Stimulated activated CD8-positive, alpha-beta memory T cell treated with anti-CD3 and anti-CD28 coated beads, Interleukin-4, amount 100 ng/mL, for 48 hours (primary cell): ENCODE measurements at regions not wholly inside any gene's neighbourhood (a gene's known extent, or its start where the extent isn't known, plus 50 kb on each side); places are given as distances from the start of the nearest gene placed in this dataset.
"Not testable (repeated sequence)": the region's sequence is repeated elsewhere in the genome, so short reads cannot be mapped to it uniquely, and the experiment has no call there.

Source experiments
- DNase-seq: peaks from one replicate; pipeline ENCODE4 v3.0.0-alpha.2; 2020

DNA sequence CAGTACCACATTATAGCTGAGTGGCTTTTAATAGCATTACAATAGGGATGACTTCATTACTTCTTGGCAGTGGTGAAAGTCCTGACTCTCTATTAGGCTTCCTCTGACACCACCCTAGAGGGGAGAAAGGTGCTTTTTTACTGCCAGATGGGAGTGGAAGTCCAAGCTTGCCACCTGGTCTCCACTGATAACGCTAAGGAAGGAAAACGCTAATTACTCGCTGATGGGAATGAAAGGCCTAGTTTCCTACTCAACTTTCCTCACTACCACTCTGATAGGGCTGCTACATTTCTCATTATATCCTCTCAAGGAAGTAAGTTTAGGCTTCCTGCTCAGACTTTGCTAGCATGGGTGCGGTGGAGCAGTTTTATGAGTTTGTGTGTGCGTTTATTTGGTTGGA is 62.3 kb upstream of the PAGE3 start:
- DNase-seq, result no peak

DNA sequence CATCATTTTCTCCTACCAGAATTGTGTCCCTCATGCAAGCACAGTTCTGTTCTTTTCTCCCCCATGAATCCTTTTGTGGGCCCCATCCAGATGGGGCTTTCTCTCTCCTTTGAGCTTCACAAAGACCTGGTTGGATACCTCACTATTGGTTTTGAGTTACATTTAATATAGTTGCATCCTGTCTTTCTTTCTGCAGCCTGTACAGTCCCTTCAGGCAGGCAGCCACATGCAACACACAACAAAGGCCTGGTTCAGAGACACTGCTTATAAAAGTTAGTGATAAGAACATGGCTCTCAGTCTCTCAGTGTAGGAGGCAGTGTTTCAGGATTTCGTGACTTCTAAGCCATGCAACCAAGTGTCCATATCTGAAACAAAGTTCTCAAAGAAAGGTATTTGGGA is 70.6 kb upstream of the PAGE3 start:
- no peak for DNase-seq

DNA sequence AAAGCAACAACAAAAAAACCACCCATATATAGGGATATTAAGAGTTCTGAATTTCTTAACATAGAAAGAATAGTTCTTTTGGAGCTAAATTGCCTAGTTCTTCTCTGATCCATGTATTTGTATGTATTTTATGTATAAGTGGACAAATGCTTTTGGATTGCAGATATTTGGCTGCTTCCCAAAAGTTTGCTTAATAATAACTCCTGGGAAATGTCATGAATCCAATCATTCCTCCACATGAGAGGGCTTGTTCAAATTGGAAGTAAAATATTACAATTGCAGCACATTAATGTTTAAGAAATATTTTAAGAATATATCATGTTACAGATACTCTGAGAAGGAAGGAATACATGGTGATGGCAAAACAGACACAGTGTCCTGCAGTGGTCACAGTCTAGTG is 71.5 kb upstream of the PAGE3 start:
- DNase-seq, result no peak

DNA sequence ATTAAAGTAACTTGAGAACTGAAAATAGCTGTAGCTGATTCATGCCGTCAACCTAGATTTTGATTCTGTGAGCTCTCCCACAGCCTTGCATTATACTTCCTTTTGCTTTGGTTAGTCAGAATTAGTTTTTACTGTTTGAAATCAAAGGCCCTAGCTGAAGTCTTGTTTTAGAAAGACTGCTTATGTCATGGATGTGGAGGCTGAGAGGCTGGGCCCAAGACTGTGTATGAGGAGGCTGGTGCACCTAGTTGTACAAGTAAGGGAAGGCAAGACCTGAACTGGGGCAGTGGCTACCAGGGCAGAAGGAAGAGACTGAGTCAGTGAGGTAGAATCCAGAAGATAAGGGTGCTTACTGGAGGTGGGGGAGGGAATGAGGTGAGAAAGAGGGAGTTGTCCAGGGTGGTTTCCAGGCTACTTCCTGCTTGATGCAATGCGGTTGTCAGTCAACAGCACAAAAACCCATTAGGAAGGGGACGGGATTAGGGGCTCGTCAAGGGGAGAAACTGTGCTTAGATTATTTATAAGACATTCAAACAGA is 76.2 kb upstream of the PAGE3 start:
- no peak for DNase-seq

DNA sequence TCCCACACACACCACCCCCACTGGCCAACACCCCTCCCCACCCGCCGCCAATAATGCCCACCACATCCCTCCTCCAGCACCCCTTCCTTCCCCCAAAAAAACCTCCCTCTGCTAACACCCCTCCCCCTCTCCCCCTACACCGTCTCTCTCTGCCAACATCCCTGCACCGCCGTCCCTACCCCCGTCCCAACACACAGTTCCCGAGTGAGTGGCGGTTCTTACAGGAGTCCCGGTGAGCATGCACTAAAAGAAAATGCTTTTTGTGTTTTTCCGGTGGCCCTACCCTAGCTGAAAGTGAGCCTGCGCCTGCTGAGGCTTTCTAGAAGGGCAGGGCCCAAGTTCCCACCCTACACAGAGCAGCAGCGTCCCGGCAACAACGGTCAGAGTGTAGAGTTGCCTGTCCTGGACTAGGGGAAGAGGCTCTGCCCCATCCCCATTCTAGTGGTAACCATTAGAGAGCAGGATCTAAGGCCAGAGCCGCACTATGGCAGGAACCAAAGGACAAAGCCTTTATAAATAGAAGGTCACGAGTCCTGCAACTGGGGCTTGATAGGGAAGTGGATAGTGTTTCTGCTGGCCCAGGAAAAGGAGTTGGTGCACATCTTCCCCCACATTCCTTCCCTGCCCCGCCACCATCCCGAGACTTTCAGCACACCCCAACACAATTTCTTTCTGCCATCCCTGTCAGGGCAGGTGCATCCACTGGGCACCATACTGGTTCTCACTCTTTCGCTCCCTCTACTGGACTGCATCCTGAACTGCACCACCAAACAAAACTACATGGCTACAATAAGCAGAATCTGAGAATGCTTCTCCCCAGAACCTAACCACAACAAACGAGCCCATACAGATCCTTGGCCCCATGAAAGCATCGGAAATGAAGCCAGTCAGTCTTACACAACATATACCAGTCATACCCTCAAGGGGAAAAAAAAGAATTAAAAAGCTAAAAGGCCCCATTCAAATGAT is 78.1 kb upstream of the PAGE3 start:
- DNase-seq, result peak; percentile 34

DNA sequence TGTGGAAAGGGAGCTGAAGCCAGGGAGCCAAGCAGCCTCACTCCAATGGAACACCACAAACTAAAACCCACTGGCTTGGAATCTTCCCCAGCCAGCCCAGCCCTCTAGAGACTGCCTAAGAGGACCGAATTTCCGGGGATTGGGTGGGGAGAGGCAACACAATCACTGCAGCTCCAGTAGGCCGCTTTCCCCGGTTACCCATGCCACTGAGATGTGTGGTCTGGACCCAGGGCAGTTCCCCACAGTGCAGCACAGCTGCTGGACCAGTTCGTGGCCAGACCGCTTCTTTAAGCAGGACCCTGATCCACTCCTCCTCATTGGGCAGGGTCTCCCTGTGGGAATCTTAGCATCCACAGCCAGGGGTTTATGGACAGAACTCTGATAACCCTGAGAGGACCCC is 91.9 kb upstream of the PAGE3 start:
- no peak for DNase-seq

DNA sequence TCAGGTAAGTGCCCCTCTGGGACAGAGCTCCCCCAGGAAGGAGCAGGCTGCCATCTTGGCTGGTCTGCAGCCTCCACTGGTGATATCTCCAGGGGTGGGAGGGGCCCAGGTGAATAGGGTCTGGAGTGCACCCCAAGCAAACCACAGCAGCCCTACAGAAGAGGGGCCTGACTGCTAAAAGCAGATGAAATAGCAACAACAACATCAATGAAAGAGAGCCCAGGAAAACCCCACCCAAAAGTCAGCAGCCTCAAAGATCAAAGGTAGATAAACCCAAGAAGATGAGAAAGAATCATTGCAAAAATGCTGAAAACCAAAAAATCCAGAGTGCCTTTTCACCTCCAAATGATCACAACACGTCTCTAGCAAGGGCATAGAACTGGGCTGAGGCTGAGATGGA is 92.5 kb upstream of the PAGE3 start:
- DNase-seq, result no peak

DNA sequence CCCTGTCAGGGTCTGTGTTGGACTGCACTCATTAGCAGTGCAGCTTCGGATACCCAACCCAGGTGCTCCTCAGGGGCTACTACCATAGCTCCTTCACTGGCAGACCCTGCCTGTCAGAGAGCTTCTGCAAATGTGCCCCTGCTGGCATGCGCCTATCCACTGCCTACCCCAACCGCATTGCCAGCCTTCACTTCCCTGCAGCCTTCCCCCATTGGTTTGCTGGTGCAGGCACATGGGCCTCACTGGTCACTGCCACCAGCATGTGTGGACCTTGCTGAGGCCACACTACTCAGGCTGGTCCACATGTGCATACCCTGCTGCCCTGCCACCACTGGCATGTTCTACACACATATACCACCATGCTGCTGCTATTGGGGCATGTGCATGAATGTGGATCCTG is 72.5 kb upstream of the MAGEH1 start:
- no peak for DNase-seq

DNA sequence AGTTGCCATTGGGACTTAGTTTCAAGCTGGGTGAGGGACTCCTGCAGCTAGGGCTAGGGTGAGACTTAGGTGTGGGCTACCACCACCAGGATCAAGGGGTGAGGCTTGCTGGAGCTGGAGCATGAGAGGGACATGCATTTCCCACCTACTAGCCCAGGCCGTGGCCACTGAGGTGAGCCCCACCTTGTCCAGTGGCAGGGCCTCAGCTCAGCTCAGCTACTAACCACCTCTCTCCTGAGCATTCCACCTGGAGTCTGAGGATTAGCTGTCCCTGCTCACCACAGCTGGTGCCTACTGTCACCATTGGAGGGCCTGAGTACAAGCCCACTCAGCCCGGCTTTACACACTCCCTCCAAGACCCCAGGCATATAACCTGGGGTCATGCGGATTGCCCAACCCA is 62.6 kb upstream of the MAGEH1 start:
- DNase-seq, result no peak

DNA sequence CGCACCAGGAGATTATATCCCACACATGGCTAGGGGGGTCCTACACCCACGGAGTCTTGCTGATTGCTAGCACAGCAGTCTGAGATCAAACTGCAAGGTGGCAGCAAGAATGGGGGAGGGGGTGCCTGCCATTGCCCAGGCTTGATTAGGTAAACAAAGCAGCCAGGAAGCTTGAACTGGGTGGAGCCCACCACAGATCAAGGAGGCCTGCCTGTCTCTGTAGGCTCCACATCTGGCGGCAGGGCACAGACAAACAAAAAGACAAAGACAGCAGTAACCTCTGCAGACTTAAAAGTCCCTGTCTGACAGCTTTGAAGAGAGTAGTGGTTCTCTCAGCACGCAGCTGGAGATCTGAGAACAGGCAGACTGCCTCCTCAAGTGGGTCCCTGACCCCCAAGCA is 55.1 kb upstream of the MAGEH1 start:
- DNase-seq, result not testable (repeated sequence)
